GM21576 (cell line): ENCODE measurements at regions not wholly inside any gene's neighbourhood (a gene's known extent, or its start where the extent isn't known, plus 50 kb on each side); places are given as distances from the start of the nearest gene placed in this dataset.

Experiments
- ATAC-seq: cut with Tn5 transposase; IDR thresholded peaks from one replicate; pipeline ENCODE4 v1.9.1; 2021; ENCODE audit warnings: mild to moderate bottlenecking, moderate library complexity; ENCODE audit not compliant: unreplicated experiment

DNA sequence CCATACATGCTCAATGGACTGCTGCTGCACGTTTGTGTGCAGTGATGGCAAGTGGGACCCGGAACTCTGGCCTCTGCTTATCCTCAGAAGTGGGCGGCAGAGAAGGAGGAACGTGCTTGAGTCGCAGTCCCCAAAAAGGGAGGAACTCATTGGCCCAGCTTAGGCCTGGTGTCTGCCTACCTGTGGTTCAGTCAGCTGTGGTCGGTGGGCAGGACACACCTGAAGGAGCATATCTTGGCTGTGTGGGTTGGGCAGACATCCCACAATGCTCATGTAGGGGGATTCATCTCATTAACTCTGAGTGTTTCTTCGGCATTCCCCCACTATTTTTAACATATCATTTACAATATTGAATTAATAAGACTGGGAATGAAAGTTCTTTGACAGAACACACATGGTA is 122.9 kb upstream of the IL12B start:
- no peak for ATAC-seq

DNA sequence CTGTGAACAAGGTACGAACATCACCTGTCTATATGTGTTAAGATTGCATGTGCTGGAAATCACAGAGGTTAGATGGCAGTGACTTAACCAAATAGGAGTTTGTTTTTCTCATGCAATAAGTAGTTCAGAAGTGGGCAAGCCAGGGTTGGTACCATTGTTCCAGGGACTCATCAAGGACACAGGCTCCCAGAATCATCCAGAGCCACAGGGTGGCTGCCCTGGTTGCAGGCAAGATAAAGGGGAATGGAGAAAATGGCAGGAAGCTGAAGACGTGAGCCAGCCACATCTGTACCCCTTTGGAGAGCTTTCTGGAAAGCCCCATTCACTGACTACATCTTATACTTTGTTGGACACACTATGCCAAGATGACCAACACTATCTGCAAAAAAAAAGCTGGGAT is 126.0 kb upstream of the IL12B start:
- ATAC-seq: no peak

DNA sequence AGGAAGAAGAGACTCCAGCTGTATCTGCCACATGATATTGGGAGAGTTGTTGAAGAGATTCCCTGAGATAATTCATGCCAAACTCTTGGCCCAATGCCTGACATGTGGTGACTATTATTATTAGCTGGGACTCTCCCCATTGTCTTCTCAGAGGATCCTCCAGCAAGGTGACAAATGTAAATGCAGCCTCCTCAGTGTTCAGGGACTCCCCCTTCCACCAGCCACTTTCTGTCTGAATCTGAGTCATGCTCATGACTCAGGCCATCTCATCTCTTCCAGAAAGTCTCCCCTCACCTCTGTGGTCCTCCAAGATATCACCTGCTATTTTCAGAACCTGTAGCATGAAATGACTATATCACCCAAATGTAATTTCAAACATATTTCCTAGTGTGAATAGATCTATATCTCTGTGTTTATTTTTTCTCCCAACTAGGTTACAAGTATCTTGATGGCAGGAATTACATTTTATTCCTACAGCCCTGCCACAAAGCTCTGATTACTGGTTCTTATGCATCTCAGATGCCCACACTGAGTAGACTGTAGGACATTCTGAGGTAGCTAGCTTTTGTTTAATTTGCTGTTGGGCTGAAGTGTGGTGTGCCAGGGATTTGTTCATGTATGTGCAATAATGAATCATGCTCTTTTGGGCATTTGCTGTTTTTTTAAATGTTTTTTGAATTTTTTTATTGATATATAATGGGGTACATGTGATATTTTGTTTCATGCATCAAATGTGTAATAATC is 126.6 kb upstream of the IL12B start:
- ATAC-seq: peak; percentile 84

DNA sequence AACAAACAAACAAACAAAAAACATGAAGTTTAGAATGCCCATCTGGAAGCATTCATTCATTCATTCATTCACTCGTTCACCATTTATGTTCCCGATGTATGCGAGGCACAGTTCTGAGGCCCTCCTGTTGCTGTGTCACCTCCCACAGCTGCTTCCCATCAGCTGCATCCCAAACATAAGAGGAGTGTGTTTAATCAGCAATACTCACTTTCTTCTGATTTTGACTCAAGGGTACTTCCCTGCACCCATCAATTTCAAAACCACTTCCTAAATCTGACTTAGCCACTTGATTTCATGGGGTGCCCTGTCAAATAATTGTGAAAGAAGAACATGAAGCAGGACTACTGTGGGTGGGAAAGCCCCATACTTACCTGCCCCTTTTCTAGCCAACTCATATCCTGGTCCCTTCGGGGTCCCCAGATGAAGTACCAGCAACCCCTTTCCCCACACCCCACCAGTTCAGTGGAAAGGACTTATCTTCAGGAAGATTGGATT is 128.0 kb upstream of the IL12B start:
- ATAC-seq: peak; percentile 40

DNA sequence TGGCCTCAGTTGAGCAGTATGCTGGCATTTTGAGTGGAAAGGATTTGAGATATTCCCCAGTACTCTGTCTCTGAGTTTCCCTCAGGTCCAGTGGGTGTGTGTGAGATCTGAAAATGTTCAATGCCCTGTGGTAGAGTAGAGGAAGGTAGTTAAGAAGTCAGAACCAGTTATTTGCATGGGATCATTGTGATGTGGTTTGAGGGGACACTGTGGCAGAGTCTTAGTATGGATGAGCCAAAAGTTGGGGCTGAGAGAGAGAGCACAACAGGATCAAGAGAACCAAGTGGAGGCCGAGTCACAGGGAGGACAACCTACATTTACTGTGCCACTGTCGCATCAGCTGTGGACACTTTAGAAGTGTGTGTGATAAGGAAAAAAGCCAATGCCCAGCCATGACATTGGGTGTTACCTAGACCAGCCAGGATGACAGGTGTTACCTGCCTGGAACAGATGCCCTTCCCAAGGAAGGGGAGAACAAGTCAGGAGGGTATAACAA is 128.9 kb upstream of the IL12B start:
- ATAC-seq: no peak

DNA sequence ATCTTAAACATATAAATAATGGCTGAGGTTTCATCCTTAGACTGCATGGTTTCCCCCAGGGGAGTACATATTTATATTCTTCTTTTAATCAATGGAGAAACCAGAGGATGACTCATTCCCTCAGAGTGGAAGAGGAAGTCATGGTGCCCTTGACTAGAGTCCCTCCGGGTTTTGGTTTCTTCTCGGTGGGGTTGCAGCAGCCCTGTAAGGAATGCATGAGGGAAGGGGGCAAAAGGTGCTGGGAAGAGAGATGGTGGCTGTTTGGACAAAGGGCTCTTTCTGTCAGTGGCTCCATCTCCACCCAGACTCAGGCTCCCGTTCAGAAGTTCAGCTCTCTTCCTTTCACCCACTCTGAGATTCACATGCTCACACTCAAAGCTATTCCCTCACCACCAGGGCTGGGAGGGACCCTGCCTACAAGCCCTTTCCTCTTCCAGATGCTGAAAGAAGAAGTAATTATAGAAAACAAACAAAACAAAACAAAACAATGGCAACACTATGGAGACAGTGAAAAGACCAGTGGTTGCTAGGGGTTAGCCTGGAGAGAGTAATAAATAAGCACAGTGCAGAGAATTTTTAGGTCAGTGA is 129.8 kb upstream of the IL12B start:
- ATAC-seq: no peak

DNA sequence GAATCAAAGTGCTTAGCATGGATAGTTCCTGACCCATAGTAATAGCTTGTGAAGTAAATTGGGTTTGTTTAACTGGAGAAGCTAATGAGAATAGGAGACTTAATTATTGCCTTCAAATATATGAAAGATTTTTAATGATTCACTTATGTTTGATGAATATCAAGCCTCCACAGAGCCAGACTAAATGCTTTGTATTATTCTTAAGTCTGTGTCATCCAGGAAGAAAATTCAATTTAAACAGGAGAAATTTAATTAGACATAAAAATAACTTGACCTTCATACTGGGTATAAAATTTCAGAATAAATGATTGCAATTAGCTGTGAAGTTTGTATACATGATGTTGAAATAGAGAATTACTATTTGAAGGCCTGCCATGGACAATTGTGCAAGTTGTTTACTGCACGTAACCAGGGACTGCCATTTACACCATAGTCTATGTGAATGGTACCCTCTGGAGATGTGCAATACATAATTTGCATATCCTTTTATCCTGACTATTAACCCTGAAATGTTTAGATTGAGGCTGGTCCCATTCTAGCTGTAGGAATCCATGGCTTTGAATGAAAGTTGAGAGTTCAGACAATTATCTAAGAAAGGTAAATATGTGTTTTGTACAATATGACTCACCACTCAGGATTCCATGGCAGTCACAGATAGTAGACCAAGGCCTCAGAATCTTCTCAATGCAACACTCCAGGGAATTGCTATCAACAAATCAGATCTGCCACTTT is 133.5 kb upstream of the IL12B start:
- ATAC-seq: no peak

DNA sequence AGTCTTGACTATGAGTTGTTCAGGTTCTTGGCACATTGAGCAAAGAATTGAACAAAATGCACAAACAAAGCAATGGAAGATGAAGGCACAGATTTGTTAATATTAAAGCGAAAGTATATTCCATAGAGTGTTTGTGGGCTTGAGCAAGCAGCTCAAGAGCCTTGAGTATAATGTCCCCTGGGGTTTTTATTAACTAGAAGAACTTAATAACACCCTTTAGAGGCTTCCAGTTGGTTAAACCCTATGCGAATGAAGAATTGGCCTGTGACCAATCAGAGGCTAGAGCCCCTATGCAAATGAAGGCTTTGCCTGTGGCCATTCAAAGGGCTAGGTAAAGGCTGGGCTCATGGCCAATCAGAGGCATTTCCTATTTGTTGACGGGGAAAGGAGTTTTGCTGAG is 135.3 kb upstream of the IL12B start:
- ATAC-seq: no peak

DNA sequence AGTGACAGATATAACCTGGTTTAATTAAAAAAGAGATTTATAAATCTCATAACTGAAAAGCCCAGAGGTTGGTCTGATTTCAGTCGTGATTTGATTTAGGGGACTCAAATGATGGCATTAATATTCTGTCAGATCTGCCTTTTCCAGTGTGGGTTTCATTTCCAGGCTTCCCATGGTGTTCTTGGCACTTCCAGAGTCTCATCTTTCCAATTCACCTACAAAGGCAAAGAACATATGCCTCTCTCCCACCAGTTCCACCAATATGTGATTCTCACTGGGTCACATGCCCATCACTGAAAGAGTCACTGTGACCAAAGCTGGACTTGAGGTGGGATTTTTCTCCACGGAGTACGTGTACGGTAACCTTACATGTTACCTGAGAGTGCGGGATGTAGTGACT is 137.4 kb upstream of the IL12B start:
- ATAC-seq: no peak

DNA sequence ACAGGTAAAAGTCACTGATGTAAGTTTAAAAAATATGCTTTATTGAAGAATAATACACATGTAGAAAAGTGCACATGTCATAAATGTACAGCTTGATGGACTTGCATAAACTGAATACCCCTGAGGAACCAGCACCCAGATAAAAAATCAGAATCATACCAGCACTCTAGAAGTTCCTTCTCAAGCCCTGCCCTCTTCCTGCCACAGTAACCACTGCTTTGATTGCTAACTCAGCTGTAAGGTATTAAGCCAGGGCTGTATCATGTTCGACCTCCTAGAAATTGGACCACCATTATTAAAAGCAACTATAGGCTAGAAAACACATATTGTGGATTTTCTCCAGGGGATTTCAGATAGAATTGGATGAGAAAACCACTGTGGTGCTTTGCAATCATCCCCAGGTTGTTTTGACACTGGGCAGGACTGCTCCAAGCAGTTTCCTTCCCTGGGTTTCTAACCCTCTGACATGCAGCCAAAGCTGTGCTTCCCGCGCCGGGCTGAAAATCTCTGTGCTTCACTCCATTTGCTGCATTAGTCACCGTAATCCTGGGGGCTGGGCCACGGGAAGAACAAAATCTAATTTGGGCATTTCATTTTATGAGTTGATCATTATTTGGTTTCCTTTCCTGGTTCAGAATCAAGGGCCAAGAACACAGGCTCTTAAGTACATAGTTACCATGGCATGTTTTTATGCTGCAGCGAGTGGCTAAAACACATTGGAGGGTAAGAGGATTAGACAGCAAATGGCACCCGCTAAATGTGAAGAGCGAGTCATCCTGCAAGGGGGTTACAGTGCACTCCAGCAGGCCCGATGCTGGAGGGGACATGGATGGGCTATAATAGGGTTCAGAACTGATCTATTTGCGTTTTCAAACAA is 139.4 kb upstream of the IL12B start:
- ATAC-seq: peak; percentile 69

DNA sequence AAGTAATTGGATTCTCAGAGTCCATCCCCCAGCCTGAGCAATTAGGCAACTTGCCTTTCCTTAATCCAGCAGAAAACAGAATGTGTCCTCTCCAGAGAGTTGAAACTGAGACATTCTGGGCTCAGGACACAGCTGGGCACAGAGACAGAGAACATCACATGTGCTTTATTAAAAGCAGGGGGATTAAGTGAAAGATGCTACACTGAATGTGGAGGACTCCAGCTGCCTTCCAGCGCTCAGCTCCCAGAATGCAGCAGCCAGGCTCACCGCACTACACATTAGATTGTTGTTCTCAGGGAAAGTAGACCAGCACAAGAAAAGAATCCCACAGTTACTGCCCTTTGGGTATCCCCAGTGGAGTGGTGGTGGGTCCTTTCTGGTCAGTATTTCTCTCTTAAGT is 141.6 kb upstream of the IL12B start:
- ATAC-seq: no peak

DNA sequence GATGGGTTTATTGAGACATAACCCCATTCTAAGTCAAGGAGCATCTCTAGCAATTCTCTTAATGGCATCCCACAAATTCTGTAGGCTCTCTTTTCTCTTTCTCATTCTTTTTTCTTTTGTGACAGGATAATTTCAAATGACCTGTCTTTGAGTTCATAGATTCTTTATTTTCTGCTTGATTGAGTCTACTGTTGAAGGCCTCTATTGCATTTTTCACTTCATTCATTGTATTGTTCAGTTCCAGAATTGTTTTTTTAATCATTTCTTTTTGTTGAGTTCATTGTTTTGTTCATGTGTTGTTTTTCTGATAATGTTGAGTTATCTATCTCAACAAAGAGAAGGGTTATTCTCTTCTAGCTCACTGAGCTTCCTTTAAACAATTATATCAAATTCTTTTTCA is 144.7 kb upstream of the IL12B start:
- ATAC-seq: no peak

DNA sequence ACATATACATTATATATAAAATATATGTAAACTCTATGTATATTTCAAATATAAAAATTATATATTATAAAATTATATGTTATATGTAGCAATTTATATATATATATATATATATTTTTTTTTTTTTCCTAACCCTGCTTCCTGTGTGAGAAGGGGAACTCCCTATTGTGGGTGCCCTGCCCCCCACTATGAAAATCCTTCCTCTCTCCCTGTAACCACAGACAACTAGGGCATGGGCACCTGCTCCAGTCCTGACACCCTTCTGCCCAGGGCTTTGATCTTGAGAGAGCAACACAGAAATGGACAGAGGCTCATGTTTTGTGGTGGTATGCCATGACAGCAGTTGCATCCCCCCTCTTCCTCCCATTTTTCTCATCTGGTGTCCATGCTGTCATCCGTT is 148.7 kb upstream of the IL12B start:
- no peak for ATAC-seq

DNA sequence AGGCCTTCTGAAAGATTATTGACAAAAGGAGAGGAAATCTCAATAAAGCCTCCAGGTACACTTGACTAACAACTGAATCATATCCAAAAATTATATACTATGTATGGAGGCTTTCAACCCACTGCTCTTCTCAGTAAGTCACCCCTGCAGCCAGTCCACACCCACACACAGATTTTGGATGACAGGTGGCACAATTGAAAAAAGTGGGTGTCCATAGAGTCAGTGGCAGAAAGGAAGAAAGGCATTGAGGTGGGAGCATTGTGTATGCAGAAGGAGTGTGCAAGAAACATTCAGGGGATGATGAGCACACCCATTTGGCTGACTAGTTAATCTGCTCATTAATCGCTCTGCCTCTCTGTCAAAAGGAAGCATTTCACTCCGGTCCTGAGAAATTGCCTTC is 150.6 kb upstream of the IL12B start:
- ATAC-seq: no peak

DNA sequence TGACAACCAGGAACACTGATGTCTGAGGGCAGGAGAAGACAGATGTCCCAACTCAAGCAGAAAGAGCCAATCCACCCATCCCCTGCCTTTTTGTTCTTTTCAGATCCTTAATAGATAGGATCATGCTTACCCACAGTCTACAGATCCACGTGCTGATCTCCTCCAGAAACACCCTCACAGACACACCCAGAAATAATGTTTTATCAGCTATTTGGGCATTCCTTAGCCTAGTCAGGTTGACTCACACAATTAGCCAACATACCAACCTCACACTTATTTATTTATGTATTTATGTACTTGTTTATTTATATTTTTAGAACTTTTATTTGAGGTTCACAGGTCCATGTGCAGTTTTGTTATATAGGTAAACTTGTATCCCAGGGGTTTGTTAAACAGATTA is 151.5 kb upstream of the IL12B start:
- ATAC-seq: no peak

DNA sequence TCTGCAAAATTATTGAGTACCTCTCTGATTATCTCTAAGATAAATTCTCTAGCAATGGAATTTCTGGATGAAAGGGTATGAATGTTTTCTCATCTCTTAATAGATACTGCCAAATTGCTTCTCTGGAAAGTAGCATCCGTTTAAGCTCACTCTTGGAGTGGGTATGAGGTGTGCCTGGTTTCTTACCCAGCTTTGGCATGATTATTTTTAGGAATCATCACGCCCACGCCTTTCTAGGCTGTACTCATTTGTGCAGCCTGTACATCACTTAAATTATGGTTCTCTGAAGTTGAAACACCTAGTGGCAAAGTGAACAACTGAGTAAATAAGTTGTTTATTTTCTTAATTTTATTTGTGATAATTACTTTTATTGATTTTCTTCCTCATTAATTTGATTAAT is 156.5 kb upstream of the IL12B start:
- no peak for ATAC-seq

DNA sequence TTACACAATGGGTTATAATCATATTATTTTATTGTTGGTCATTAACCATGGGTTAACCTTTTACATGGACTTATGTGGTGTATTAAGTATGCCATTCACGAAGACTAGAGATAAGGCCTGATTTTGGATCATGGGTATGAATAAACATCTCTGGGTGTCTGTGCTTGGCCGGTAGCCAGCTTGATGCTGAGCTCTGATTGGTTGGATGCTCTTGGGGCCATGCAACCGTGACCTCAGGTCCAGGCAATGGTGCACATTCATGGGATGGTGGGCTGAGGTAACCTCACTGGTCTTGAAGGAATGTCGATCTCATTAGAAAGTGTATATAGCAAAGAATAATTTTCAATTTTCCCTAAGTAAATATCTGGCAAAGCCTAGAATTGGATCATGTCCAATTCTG is 158.2 kb upstream of the IL12B start:
- no peak for ATAC-seq

DNA sequence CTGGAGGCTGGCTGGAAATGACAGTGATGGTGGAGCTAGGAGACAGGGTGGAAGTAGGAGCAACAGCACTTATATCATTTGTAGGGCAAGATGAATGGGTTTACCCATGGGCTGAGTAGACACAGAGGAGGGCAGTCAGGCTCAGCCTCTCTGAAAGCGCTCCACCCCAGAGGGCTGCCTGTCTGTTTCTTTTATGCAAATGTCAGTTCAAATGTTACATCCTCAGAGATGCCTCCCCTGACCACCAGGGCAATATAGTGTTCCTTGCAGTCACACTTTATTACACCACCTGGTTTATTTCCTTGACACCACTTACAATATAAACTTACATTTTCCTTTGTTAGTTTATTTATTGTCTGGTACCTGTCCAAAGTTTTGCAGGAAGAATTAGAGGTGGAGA is 159.5 kb upstream of the IL12B start:
- no peak for ATAC-seq

DNA sequence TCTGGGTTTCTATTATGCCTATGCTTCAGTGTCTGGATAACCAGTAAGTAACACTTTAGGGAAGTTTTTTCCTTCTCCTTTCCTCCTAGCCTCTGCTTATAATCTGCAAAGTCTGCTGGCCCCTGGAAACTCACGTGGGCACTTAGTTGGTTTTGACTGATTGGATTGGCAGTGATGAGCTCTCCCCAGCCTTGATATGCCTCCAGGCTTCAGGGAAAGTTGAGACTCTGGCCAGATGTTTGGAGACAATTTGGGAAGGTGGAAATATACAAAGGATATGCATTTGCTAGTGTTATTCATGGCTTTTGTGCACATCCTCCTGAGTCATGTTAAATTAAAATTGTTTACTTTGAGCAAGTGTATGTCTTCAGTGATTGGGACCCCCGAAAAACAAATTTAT is 160.2 kb upstream of the IL12B start:
- ATAC-seq: no peak

DNA sequence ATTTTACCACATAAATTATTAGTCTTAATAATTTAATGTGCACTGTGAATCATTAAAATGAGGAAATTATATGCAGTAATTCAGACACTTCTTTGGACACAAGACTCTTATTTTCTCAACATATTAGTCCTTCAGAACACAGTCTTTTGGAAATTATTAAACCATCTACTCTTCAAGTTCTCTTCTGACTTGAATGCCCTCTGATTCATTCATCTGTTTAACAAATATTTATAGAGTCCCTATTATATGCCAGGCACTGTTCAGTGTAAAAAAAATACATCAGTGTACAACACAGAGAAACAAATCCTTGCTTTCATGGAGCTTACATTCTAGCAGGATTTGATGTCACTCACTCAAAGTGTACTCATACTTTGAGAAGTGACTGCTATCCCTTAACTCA is 163.4 kb upstream of the IL12B start:
- no peak for ATAC-seq

DNA sequence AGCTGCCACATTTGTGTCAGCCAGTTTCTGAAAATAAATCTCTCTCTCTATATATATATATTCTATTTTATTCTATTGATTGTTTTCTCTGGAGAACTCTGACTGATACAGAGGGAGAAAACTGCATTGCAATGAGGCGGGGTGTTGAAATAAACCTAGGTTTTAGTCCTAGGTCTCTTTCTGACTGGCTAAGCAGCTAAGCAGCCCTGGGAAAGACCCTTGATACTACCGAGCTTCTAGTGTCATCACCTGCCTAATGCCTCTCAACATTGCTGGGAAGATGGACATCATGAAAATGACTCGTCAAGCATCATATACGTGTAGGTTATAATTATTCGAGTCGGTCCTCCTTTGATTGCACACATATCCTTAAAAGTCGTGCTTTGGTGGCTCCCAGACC is 166.5 kb upstream of the IL12B start:
- ATAC-seq: no peak
